ENCODE measurements at regions not wholly inside any gene's neighbourhood (a gene's known extent, or its start where the extent isn't known, plus 50 kb on each side); places are given as distances from the start of the nearest gene placed in this dataset.

DNA sequence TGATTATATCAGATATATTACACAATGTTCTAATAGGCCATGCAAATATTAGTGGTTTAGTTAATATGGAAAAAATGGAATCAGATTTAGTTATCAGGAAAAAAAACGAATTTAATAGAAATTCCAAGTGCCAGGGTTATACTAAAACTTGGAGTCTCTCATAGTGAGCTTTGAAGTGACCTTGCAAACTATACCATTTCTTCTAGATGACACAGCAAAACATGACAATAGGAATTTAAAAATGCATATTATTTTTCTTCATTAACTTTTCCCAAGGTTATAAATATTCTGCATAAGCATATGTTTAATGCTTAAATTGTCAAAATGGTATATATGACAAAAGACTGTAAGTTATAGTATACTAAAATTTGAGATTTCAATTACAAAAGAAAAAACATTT lies 250.1 kb upstream of the DCN start:
- TF ChIP-seq, protein P1, sequence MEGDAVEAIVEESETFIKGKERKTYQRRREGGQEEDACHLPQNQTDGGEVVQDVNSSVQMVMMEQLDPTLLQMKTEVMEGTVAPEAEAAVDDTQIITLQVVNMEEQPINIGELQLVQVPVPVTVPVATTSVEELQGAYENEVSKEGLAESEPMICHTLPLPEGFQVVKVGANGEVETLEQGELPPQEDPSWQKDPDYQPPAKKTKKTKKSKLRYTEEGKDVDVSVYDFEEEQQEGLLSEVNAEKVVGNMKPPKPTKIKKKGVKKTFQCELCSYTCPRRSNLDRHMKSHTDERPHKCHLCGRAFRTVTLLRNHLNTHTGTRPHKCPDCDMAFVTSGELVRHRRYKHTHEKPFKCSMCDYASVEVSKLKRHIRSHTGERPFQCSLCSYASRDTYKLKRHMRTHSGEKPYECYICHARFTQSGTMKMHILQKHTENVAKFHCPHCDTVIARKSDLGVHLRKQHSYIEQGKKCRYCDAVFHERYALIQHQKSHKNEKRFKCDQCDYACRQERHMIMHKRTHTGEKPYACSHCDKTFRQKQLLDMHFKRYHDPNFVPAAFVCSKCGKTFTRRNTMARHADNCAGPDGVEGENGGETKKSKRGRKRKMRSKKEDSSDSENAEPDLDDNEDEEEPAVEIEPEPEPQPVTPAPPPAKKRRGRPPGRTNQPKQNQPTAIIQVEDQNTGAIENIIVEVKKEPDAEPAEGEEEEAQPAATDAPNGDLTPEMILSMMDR (IDR thresholded peaks at IDR 0.05) = no peak
- TF ChIP-seq POLR2A (IDR thresholded peaks at IDR 0.05) (no peak), POLR2AphosphoS5 (IDR thresholded peaks at IDR 0.05) (no peak)
